ENCODE measurements at regions not wholly inside any gene's neighbourhood (a gene's known extent, or its start where the extent isn't known, plus 50 kb on each side); places are given as distances from the start of the nearest gene placed in this dataset.

- DNase-seq (ENCODE audit: extremely low read depth, low read depth): no peak
- TF ChIP-seq, protein P1, sequence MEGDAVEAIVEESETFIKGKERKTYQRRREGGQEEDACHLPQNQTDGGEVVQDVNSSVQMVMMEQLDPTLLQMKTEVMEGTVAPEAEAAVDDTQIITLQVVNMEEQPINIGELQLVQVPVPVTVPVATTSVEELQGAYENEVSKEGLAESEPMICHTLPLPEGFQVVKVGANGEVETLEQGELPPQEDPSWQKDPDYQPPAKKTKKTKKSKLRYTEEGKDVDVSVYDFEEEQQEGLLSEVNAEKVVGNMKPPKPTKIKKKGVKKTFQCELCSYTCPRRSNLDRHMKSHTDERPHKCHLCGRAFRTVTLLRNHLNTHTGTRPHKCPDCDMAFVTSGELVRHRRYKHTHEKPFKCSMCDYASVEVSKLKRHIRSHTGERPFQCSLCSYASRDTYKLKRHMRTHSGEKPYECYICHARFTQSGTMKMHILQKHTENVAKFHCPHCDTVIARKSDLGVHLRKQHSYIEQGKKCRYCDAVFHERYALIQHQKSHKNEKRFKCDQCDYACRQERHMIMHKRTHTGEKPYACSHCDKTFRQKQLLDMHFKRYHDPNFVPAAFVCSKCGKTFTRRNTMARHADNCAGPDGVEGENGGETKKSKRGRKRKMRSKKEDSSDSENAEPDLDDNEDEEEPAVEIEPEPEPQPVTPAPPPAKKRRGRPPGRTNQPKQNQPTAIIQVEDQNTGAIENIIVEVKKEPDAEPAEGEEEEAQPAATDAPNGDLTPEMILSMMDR (IDR thresholded peaks at IDR 0.05; ENCODE audit: low read depth, low read length, missing control alignments): no peak
- H3K4me3 ChIP-seq (replicated peaks; ENCODE audit: low read depth, low read length): no peak overlapping the region
Observed at GRCh38 chr19:28419312-28419711, 793.6 kb downstream of the UQCRFS1 start.

DNA sequence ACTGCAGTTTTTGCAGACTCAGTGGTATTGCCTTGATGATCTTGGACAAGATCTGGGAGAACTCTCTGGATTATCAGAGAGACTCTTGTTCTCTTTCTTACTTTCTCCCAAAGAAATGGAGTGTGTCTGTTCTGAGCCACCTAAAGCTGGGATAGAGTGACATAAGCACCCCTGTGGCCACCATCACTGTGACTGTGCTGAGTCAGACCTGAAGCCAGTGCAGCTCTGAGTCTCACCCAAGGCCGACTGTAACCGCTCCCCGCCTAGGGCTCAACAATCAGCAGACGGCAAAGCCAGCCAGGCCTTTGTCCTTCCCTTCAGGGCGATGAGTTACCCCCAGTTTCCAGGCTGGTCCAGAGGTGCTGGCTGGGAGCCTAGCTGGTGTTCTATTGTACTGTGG is 795.6 kb downstream of the UQCRFS1 start:
- TF ChIP-seq, protein P1 (IDR thresholded peaks at IDR 0.05; ENCODE audit: low read depth, low read length, missing control alignments): no peak
- DNase-seq (ENCODE audit: extremely low read depth, low read depth): no peak
- H3K4me3 ChIP-seq (replicated peaks; ENCODE audit: low read depth, low read length): no peak overlapping the region

DNA sequence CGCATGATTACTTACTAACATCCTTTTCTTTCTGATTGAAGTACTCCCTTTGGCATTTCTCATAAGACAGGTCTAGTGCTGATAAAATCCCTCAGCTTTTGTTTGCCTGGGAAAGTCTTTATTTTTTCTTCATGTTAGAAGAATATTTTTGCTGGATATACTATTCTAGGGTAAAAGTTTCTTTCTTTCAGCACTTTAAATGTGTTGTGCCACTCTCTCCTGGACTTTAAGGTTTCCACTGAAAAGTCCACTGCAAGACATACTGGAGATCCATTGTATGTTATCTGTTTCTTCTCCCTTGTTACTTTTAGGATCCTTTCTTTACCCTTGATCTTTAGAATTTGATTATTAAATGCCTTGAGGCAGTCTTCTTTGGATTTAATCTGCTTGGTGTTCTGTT is 796.7 kb downstream of the UQCRFS1 start:
- no peak for DNase-seq (ENCODE audit: extremely low read depth, low read depth)
- TF ChIP-seq, protein P1 (IDR thresholded peaks at IDR 0.05; ENCODE audit: low read depth, low read length, missing control alignments): no peak

DNA sequence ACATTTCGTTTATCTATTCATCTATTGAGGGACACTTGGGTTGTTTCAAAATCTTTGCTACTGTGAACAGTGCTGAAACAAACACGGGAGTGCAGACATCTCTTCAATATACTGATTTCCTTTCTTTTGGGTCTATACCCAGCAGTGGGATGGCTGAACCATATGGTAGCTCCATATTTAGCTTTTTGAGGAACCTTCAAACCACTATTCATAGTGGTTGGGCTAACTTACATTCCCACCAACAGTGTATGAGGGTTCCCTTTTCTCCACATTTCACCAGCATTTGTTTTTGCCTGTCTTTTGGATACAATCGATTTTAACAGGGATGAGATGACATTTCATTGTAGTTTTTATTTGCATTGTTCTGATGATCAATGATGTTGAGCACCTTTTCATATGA is 798.2 kb downstream of the UQCRFS1 start:
- no peak overlapping the region for H3K4me3 ChIP-seq (replicated peaks; ENCODE audit: low read depth, low read length)
- no peak for DNase-seq (ENCODE audit: extremely low read depth, low read depth)
- TF ChIP-seq, protein P1 (IDR thresholded peaks at IDR 0.05; ENCODE audit: low read depth, low read length, missing control alignments): no peak

More for the DNA sequence above, 796.7 kb downstream of the UQCRFS1 start:
- no peak overlapping the region for H3K4me3 ChIP-seq (replicated peaks; ENCODE audit: low read depth, low read length)

- DNase-seq (ENCODE audit: extremely low read depth, low read depth): no peak
- TF ChIP-seq, protein P1 (IDR thresholded peaks at IDR 0.05; ENCODE audit: low read depth, low read length, missing control alignments): no peak
- H3K4me3 ChIP-seq (replicated peaks; ENCODE audit: low read depth, low read length): no peak overlapping the region
Observed at GRCh38 chr19:28409859-28410258, 803.1 kb downstream of the UQCRFS1 start.

GRCh38 chr19:28406966-28407365 is 806.0 kb downstream of the UQCRFS1 start:
- no peak for DNase-seq (ENCODE audit: extremely low read depth, low read depth)
- H3K4me3 ChIP-seq (replicated peaks; ENCODE audit: low read depth, low read length): no peak overlapping the region
- TF ChIP-seq, protein P1 (IDR thresholded peaks at IDR 0.05; ENCODE audit: low read depth, low read length, missing control alignments): no peak

GRCh38 chr19:28405346-28405742 is 807.6 kb downstream of the UQCRFS1 start:
- H3K4me3 ChIP-seq (replicated peaks; ENCODE audit: low read depth, low read length): no peak overlapping the region
- TF ChIP-seq, protein P1 (IDR thresholded peaks at IDR 0.05; ENCODE audit: low read depth, low read length, missing control alignments): no peak
- DNase-seq (ENCODE audit: extremely low read depth, low read depth): no peak
